ENCODE measurements at regions not wholly inside any gene's neighbourhood (a gene's known extent, or its start where the extent isn't known, plus 50 kb on each side); places are given as distances from the start of the nearest gene placed in this dataset.

- no peak for DNase-seq (ENCODE audit: low spot score in 2 of 2, unreplicated experiment in 2 of 2)
- no peak overlapping the region for H3K4me3 Mint-ChIP-seq
- H3K9me3 Mint-ChIP-seq: peaks cover 25% of the 10 kb centered on the region
- peaks cover 4% of the 10 kb centered on the region for H3K4me1 Mint-ChIP-seq
- peaks cover 4% of the 10 kb centered on the region for H3K27me3 Mint-ChIP-seq (ENCODE audit: low read depth)
- TF ChIP-seq, protein P1, sequence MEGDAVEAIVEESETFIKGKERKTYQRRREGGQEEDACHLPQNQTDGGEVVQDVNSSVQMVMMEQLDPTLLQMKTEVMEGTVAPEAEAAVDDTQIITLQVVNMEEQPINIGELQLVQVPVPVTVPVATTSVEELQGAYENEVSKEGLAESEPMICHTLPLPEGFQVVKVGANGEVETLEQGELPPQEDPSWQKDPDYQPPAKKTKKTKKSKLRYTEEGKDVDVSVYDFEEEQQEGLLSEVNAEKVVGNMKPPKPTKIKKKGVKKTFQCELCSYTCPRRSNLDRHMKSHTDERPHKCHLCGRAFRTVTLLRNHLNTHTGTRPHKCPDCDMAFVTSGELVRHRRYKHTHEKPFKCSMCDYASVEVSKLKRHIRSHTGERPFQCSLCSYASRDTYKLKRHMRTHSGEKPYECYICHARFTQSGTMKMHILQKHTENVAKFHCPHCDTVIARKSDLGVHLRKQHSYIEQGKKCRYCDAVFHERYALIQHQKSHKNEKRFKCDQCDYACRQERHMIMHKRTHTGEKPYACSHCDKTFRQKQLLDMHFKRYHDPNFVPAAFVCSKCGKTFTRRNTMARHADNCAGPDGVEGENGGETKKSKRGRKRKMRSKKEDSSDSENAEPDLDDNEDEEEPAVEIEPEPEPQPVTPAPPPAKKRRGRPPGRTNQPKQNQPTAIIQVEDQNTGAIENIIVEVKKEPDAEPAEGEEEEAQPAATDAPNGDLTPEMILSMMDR (IDR thresholded peaks at IDR 0.05; ENCODE audit: unreplicated experiment): no peak
- H3K27ac Mint-ChIP-seq: no peak overlapping the region
- peaks cover 2% of the 10 kb centered on the region for H3K36me3 Mint-ChIP-seq
Observed at GRCh38 chr11:116148056-116148455, 624.7 kb downstream of the BUD13 start.

DNA sequence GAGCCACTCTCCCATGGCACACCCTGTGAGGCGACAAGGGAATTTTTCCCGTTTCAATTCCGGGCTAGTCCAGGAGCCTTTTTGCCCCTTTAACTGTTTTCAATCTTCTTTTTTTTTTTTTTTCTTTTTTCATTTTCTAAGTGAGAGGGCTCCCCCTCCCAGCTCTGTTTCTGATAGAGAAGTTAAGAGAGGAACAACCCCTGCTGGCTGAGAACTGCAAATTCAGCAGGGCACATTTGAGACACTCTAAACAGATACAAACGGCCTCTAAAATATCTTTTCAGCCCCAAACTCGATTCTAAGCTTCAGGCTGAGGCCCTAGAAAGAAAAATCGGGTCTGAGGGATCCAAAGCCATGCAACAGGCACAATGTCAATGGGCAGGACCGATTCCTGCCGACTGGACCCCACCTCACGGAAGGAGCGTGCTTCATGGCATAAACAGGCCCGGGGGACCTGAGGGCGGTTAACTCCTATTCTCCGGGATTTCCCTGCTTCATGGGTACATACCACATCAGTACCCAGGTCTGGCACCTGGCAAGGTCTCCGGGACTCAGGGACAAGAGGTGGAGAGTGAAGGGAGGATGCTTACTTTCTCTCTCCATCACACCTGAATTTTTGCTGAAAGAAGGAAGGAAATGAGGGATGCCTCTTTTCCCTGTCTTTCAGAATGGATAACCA, 627.5 kb downstream of the BUD13 start:
- no peak for DNase-seq (ENCODE audit: low spot score in 2 of 2, unreplicated experiment in 2 of 2)
- H3K4me3 Mint-ChIP-seq: no peak overlapping the region
- peaks cover 4% of the 10 kb centered on the region for H3K4me1 Mint-ChIP-seq
- H3K27ac Mint-ChIP-seq: no peak overlapping the region
- H3K9me3 Mint-ChIP-seq: peaks cover 22% of the 10 kb centered on the region
- TF ChIP-seq, protein P1 (IDR thresholded peaks at IDR 0.05; ENCODE audit: unreplicated experiment): no peak
- H3K36me3 Mint-ChIP-seq: no peaks in the 10 kb centered on the region
- H3K27me3 Mint-ChIP-seq (ENCODE audit: low read depth): peaks cover 4% of the 10 kb centered on the region

GRCh38 chr11:116144387-116144958, 628.3 kb downstream of the BUD13 start:
- TF ChIP-seq, protein P1 (IDR thresholded peaks at IDR 0.05; ENCODE audit: unreplicated experiment): no peak
- H3K27ac Mint-ChIP-seq: no peak overlapping the region
- H3K27me3 Mint-ChIP-seq (ENCODE audit: low read depth): peaks cover 4% of the 10 kb centered on the region
- DNase-seq (ENCODE audit: low spot score in 2 of 2, unreplicated experiment in 2 of 2): no peak
- H3K4me1 Mint-ChIP-seq: peaks cover 4% of the 10 kb centered on the region
- H3K36me3 Mint-ChIP-seq: no peaks in the 10 kb centered on the region
- H3K4me3 Mint-ChIP-seq: no peak overlapping the region
- peaks cover 16% of the 10 kb centered on the region for H3K9me3 Mint-ChIP-seq

- Mint-ChIP-seq H3K36me3 (no peaks in the 10 kb centered on the region), H3K4me1 (no peaks in the 10 kb centered on the region), H3K9me3 (peaks cover 16% of the 10 kb centered on the region), H3K4me3 (no peak overlapping the region), H3K27ac (no peak overlapping the region), H3K27me3 (ENCODE audit: low read depth) (peaks cover 2% of the 10 kb centered on the region)
- TF ChIP-seq, protein P1 (IDR thresholded peaks at IDR 0.05; ENCODE audit: unreplicated experiment): no peak
- DNase-seq (ENCODE audit: low spot score in 2 of 2, unreplicated experiment in 2 of 2): no peak
Observed at GRCh38 chr11:116138280-116138679, 634.1 kb upstream of the CADM1 start.

- H3K27me3 Mint-ChIP-seq (ENCODE audit: low read depth): peaks cover 2% of the 10 kb centered on the region
- peaks cover 16% of the 10 kb centered on the region for H3K9me3 Mint-ChIP-seq
- DNase-seq (ENCODE audit: low spot score in 2 of 2, unreplicated experiment in 2 of 2): no peak
- TF ChIP-seq, protein P1 (IDR thresholded peaks at IDR 0.05; ENCODE audit: unreplicated experiment): no peak
- no peak overlapping the region for H3K27ac Mint-ChIP-seq
- no peaks in the 10 kb centered on the region for H3K4me1 Mint-ChIP-seq
- H3K4me3 Mint-ChIP-seq: no peak overlapping the region
- H3K36me3 Mint-ChIP-seq: no peaks in the 10 kb centered on the region
Observed at GRCh38 chr11:116137753-116138152, 633.5 kb upstream of the CADM1 start.

Measured in mesothelial cell of epicardium (in vitro differentiated cells).